Memory B cell (primary cell): ENCODE measurements at regions not wholly inside any gene's neighbourhood (a gene's known extent, or its start where the extent isn't known, plus 50 kb on each side); places are given as distances from the start of the nearest gene placed in this dataset.
A peak's percentile ranks its signal among the peaks of the same experiment; 100 is the strongest.
"Not testable (repeated sequence)": the region's sequence is repeated elsewhere in the genome, so short reads cannot be mapped to it uniquely, and the experiment has no call there.

Experiments
- ATAC-seq: fragments of 150-1000 bp; cut with Tn5 transposase; 2 replicates; pipeline ENCODE4 v1.10.0; 2021; ENCODE audit warnings: low read depth, mild to moderate bottlenecking, moderate library complexity
- DNase-seq, 2 donors: peaks; one replicate each; pipeline ENCODE4 v3.0.0; 2022; ENCODE audit warnings: low spot score in 2 of 2
- H3K27ac Mint-ChIP-seq: one replicate; pipeline ENCODE4 v1.8.0; 2022; ENCODE audit warnings: mild to moderate bottlenecking, moderate library complexity, mixed read lengths
- H3K27me3 Mint-ChIP-seq: one replicate; pipeline ENCODE4 v1.8.0; 2022; ENCODE audit warnings: mixed read lengths
- H3K36me3 Mint-ChIP-seq: one replicate; pipeline ENCODE4 v1.8.0; 2022; ENCODE audit warnings: mild to moderate bottlenecking, mixed read lengths
- H3K4me1 Mint-ChIP-seq: one replicate; pipeline ENCODE4 v1.8.0; 2022; ENCODE audit warnings: mixed read lengths
- H3K4me3 Mint-ChIP-seq: one replicate; pipeline ENCODE4 v1.8.0; 2022; ENCODE audit warnings: mild to moderate bottlenecking, moderate library complexity, mixed read lengths
- H3K9me3 Mint-ChIP-seq: one replicate; pipeline ENCODE4 v1.8.0; 2022; ENCODE audit warnings: mixed read lengths

DNA sequence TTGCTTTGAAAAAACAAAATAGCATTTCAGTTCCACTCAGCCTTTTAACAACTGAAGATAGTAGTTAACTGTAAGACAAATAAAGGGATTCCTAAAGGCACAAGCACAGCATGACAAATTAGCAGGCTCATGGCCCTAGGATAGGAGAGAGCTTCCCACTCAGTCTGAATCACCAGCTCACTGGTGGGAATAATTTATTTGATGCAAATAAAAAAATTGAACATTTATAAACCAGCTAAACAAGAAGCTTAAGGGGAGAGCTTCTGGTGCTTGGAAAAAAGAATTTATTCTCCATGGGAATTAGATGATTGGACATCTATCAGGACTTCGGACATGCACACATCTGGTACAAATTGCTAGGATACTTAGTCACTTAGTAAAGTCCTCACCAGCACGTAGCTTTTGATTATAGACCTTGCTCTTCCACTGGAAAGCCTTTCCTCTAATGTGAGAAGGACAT, 294.1 kb upstream of the TNC start:
- Mint-ChIP-seq H3K27me3 (peaks cover 8% of the 10 kb centered on the region), H3K9me3 (peaks cover 1% of the 10 kb centered on the region), H3K4me3 (no peak overlapping the region), H3K27ac (no peak overlapping the region), H3K36me3 (no peaks in the 10 kb centered on the region), H3K4me1 (peaks cover 2% of the 10 kb centered on the region)
- DNase-seq (no peak), ATAC-seq (no peak)

DNA sequence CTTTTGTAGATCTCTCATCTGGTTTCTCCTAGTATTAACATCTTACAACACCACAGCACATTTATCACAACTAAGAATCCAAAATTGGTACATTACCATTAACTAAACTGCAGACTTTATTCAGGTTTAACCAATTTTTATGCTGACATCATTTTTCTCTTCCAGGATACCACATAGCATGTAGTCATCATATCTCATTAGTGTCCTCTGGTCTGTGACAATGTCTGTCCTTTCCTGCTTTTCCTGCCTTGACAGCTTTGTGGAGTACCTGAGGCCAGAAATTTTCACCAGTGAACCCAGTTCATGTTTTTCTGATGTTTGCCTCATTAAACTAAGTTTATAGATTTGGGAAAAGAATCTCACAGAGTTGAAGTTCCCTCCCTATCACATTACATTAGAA, 294.7 kb upstream of the TNC start:
- no peak overlapping the region for H3K27ac Mint-ChIP-seq
- no peak overlapping the region for H3K4me3 Mint-ChIP-seq
- peaks cover 8% of the 10 kb centered on the region for H3K27me3 Mint-ChIP-seq
- no peak for DNase-seq
- H3K36me3 Mint-ChIP-seq, result no peaks in the 10 kb centered on the region
- H3K4me1 Mint-ChIP-seq, result peaks cover 2% of the 10 kb centered on the region
- ATAC-seq, result no peak
- H3K9me3 Mint-ChIP-seq, result peaks cover 3% of the 10 kb centered on the region

DNA sequence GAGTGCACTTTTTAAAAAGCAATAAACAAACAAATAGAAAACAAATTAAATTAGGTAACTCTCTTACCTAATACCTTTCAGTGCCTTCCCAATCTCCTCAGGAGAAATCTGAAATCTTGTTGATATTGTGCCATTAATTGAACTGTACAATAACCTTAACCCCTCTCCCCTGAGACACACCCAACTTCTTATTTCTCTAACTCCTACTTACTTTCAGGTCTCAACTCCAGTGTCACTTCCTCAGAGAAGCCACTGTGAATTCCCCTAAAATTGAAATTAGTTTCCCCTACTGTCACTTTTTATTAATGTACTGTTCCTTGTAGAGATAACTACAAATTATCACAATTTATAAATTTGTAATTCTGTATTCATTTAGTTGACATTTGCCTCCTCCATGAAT, 295.3 kb upstream of the TNC start:
- H3K4me1 Mint-ChIP-seq, result peaks cover 2% of the 10 kb centered on the region
- no peaks in the 10 kb centered on the region for H3K36me3 Mint-ChIP-seq
- peaks cover 4% of the 10 kb centered on the region for H3K9me3 Mint-ChIP-seq
- no peak overlapping the region for H3K4me3 Mint-ChIP-seq
- no peak overlapping the region for H3K27ac Mint-ChIP-seq
- DNase-seq (no peak), ATAC-seq (peak; percentile 35)
- H3K27me3 Mint-ChIP-seq, result peaks cover 7% of the 10 kb centered on the region

DNA sequence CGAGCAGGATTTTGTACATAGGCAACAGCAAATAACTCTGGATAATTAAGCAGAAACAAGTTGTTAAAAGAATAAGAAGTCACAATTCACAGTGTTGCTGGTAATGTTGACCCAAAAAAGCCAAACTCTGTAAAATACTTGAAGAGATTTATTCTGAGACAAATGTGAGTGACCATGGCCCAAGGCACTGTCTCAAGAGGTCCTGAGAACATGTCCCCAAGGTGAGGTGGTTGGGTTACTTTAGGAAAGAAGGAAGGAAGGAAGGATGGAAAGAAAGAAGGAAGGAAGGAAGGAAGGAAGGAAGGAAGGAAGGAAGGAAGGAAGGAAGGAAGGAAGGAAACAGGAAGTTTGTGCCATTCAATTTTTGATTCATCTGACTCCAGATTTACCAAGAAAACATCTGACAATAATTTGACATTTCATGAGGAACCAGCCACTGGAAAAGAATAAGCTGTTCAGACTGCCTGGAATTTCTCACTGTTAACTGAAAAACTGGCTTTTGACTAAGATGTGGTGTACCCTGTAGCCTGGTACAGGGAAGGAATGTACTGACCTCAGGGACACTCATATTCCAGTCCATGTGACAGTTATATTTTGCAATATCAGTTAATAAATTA, 295.9 kb upstream of the TNC start:
- no peak for ATAC-seq
- peaks cover 3% of the 10 kb centered on the region for H3K27me3 Mint-ChIP-seq
- H3K27ac Mint-ChIP-seq, result peak overlapping the region; percentile 38
- peaks cover 2% of the 10 kb centered on the region for H3K4me1 Mint-ChIP-seq
- DNase-seq, result no peak
- no peaks in the 10 kb centered on the region for H3K36me3 Mint-ChIP-seq
- peaks cover 4% of the 10 kb centered on the region for H3K9me3 Mint-ChIP-seq
- no peak overlapping the region for H3K4me3 Mint-ChIP-seq

DNA sequence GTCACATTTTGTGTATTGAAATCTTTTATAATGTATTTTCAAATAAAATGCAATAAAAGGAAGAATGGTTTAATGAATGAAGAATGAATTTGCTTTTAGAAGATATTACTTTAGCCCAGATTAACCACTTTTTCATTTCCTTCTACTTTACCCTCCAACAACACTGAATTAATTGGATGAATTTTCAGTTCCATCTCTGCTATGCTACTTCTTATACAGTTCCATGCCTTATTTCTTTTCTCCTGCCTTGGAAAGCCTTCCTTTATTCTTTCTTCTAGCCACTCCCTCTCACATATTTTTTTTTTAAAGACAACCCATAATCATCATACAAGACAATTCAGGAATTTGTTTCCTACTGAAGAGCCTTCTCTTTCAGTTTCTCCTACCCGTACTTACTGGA, 296.6 kb upstream of the TNC start:
- ATAC-seq (no peak), DNase-seq (no peak)
- Mint-ChIP-seq H3K27ac (no peak overlapping the region), H3K9me3 (peaks cover 4% of the 10 kb centered on the region), H3K27me3 (no peaks in the 10 kb centered on the region), H3K4me3 (no peak overlapping the region), H3K4me1 (peaks cover 2% of the 10 kb centered on the region), H3K36me3 (no peaks in the 10 kb centered on the region)

DNA sequence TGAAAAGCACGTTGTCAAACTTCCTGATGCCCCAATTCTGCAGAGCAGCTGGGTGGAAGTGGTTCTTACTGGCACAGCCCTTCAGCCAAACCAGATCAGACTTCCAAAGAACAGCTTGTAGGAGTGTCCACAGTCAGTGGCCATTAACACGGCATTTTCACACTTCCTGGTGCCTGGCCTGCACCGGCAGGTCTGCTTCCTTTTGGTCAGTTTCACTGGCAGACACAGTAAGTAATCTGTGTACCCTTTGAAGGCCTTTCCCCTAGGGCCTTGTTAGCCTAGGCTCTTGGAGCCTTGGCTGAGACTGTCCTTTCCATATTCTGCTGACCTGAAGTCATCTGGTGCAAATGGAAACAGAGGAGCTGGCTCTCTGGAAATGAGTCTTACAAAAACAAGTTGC, 297.5 kb upstream of the TNC start:
- no peak overlapping the region for H3K4me3 Mint-ChIP-seq
- peaks cover 4% of the 10 kb centered on the region for H3K9me3 Mint-ChIP-seq
- no peaks in the 10 kb centered on the region for H3K36me3 Mint-ChIP-seq
- DNase-seq (no peak), ATAC-seq (no peak)
- H3K27me3 Mint-ChIP-seq, result no peaks in the 10 kb centered on the region
- peaks cover 2% of the 10 kb centered on the region for H3K4me1 Mint-ChIP-seq
- no peak overlapping the region for H3K27ac Mint-ChIP-seq

DNA sequence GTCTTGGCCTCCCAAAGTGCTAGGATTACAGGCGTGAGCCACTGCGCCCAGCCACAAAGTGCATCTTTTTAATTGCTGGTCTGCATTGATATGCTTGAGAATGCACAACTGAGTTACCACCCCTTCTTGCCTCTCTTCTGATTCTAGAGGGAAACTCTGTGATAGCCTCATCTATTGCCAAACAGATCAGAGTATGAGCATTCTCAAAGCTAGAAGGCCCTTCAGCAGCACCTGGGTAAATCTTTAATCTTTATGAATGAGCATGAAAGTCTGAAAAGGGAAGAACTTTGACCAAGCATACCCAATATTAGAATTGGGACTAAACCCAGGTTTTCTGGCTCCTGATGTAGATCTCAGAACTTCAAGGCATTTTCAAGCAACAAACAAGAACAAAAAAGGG, 298.3 kb upstream of the TNC start:
- Mint-ChIP-seq H3K27ac (no peak overlapping the region), H3K4me1 (peaks cover 2% of the 10 kb centered on the region), H3K27me3 (no peaks in the 10 kb centered on the region), H3K36me3 (peaks cover 2% of the 10 kb centered on the region), H3K4me3 (no peak overlapping the region), H3K9me3 (peaks cover 6% of the 10 kb centered on the region)
- ATAC-seq (no peak), DNase-seq (no peak)

DNA sequence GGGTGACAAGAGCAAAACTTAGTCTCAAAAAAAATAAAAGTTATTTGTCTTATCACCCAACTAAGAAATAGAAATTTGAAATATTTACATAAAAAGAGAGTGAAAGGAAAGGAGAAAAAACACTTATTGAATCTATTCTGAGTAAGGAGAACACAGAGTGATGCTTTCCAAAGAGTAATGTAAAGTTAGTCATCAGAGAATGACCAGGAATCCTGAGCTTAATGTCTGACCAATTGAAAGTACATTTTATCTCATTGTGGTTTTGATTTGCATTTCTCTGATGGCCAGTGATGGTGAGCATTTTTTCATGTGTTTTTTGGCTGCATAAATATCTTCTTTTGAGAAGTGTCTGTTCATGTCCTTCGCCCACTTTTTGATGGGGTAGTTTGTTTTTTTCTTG, 300.2 kb upstream of the TNC start:
- not testable (repeated sequence) for H3K9me3 Mint-ChIP-seq, H3K4me3 Mint-ChIP-seq, DNase-seq, H3K27ac Mint-ChIP-seq, H3K4me1 Mint-ChIP-seq, H3K36me3 Mint-ChIP-seq, H3K27me3 Mint-ChIP-seq, ATAC-seq

DNA sequence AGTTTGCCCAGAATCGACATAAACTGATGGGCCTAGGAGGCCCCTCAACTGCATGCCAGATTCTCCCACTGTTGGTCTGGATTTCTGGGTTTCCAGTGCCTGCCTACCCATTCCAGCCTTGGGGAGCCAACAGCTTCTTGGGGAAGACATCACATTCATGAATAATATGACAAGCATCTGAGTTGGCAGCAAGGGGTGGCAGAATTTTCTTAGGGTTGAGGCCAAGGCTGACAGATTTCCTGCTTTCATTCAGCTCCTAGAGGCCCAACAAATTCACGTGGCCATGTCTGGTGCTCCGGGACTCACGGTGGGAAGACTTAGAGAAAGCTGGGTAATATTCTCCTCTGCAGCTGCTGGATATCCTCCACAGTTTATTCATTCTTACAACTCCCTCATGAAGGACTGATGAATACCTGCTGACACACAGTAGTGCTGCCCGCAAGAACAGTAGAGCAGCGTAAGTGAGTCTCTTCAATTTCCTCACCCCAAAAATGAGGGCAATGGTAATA, 305.0 kb upstream of the TNC start:
- DNase-seq (no peak), ATAC-seq (no peak)
- Mint-ChIP-seq H3K4me1 (no peaks in the 10 kb centered on the region), H3K27ac (no peak overlapping the region), H3K36me3 (peaks cover 3% of the 10 kb centered on the region), H3K9me3 (peaks cover 16% of the 10 kb centered on the region), H3K27me3 (no peaks in the 10 kb centered on the region), H3K4me3 (no peak overlapping the region)

DNA sequence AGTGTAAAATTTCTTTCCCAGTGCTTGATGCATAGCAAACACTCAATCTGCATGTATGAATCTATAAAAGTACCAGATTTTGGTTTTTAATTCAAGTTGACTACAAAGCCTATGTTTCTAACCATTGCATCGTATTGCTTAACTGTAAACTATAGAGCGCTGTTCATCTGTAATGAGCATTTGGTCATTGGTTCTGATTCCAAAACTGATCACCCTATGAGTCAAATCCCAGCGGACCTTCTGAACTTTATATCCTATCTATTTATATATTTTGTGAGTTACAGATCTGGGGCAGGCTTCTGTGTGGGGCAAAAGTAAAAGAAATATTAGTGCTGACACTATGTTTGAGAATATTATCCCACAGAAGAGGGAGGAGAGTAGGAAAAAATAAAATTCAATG, 305.7 kb upstream of the TNC start:
- ATAC-seq (no peak), DNase-seq (no peak)
- peaks cover 16% of the 10 kb centered on the region for H3K9me3 Mint-ChIP-seq
- no peaks in the 10 kb centered on the region for H3K4me1 Mint-ChIP-seq
- no peaks in the 10 kb centered on the region for H3K27me3 Mint-ChIP-seq
- H3K4me3 Mint-ChIP-seq, result no peak overlapping the region
- peaks cover 3% of the 10 kb centered on the region for H3K36me3 Mint-ChIP-seq
- H3K27ac Mint-ChIP-seq, result no peak overlapping the region

DNA sequence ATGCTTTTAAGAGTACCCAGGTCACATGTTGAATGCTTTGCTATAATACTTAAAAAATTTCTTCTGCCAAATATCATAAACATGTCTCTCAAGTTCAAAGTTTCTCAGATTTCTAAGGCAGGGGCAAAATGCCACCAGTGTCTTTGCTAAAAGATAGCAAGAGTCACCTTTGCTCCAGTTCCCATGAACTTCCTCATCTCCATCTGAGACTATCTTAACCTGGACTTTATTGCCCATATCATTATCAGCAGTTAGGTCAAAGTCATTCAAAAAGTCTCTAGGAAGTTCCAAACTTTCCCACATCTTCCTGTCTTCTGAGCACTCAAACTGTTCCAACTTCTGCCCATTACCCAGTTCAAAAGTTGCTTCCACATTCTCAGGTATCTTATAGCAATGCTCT, 307.6 kb upstream of the TNC start:
- H3K27me3 Mint-ChIP-seq, result no peaks in the 10 kb centered on the region
- no peaks in the 10 kb centered on the region for H3K4me1 Mint-ChIP-seq
- peaks cover 2% of the 10 kb centered on the region for H3K36me3 Mint-ChIP-seq
- no peak overlapping the region for H3K4me3 Mint-ChIP-seq
- DNase-seq (no peak), ATAC-seq (no peak)
- peaks cover 15% of the 10 kb centered on the region for H3K9me3 Mint-ChIP-seq
- H3K27ac Mint-ChIP-seq, result no peak overlapping the region

DNA sequence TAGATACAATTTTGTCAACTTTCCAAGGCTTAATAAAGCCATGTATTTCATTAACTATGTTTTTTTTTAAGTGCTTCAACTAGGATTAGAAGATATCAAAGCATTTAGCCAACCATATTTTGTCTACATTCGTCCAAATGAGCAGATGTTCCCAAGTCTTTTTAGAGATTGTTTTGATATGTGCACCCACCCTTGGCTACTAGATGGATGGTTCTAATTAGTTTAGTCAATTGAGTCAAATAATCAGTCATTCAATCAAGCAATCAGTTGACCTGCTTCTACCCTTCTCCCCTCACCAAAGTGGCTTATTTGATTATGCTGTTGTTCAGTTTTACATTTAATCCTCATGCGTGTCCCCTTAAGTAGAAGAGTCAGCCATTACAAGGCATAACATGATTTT, 319.5 kb upstream of the TNC start:
- no peak for DNase-seq
- Mint-ChIP-seq H3K9me3 (no peaks in the 10 kb centered on the region), H3K27ac (no peak overlapping the region), H3K4me1 (no peaks in the 10 kb centered on the region), H3K36me3 (no peaks in the 10 kb centered on the region), H3K4me3 (no peak overlapping the region), H3K27me3 (peaks cover 3% of the 10 kb centered on the region)
- ATAC-seq, result no peak

DNA sequence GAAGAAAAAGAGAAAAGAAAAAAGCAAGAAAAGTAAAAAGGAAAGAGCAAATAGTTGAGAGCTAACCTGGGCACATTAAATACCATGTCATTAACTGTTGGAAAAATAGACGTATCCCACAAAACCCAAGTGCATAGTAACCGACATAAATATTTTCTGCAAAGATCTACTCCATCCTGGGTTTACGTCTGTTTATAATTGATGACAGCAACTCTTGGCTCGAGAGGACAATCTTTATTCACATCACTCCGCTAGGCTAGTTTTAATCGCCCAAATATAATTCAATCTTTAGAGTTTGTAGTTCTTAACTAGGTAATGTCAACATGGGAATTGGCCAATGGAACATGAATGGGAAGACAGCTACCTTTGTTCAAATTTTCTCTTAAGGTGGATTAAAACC, 321.7 kb upstream of the TNC start:
- Mint-ChIP-seq H3K36me3 (no peaks in the 10 kb centered on the region), H3K27ac (no peak overlapping the region), H3K4me1 (no peaks in the 10 kb centered on the region), H3K9me3 (no peaks in the 10 kb centered on the region), H3K27me3 (peaks cover 3% of the 10 kb centered on the region), H3K4me3 (no peak overlapping the region)
- DNase-seq (no peak), ATAC-seq (no peak)

DNA sequence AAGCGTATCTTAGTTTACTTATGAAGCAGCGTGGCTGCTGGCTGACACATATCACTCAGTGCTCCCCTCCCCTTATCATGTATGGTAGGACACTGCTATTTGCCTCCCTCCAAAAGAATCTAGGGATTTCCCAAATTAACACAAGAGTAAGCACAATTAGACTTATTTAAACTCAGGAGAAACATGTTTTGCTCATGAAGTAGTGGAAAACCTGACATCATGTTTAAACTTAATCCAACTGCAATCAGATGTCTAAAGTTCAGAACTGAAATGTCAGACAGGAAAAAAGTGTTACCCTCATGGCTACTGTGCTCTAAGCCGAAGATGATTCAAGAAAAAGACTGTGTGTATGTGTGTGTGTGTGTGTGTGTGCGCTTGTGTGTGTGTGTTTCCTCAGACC, 324.1 kb upstream of the TNC start:
- Mint-ChIP-seq H3K4me1 (no peaks in the 10 kb centered on the region), H3K36me3 (no peaks in the 10 kb centered on the region), H3K4me3 (no peak overlapping the region), H3K9me3 (no peaks in the 10 kb centered on the region), H3K27me3 (peaks cover 3% of the 10 kb centered on the region), H3K27ac (no peak overlapping the region)
- DNase-seq (no peak), ATAC-seq (no peak)

DNA sequence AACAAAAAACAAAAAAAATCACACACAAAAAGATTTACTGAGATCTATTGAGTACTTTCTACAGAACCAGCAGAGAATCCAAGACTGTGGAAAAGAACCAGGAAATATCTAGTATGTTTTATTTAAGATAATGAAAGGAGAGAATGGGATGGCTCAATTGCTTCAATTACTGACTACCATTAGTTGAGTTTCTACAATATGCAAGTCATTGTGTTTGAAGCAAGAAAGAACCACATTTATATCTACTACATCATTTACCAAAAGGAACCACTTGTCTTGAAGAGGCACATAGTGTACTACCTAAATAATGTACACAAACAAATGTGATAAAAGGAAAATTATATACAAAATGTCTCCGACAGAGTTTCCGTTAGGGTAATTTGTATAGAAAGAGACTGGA, 325.9 kb upstream of the TNC start:
- no peak overlapping the region for H3K4me3 Mint-ChIP-seq
- DNase-seq (no peak), ATAC-seq (no peak)
- peaks cover 3% of the 10 kb centered on the region for H3K9me3 Mint-ChIP-seq
- no peaks in the 10 kb centered on the region for H3K4me1 Mint-ChIP-seq
- H3K27me3 Mint-ChIP-seq, result peaks cover 3% of the 10 kb centered on the region
- no peak overlapping the region for H3K27ac Mint-ChIP-seq
- no peaks in the 10 kb centered on the region for H3K36me3 Mint-ChIP-seq
